Activated CD4-positive, alpha-beta T cell treated with anti-CD3 and anti-CD28 coated beads, Interleukin-2, amount 10 ng/mL, durations not matched to agents 7 days and 5 days (primary cell): ENCODE measurements at regions not wholly inside any gene's neighbourhood (a gene's known extent, or its start where the extent isn't known, plus 50 kb on each side); places are given as distances from the start of the nearest gene placed in this dataset.
A peak's percentile ranks its signal among the peaks of the same experiment; 100 is the strongest.

Source experiments
- CTCF ChIA-PET: fragments of 350-600 bp; sonication (Branson Sonifier 250); formaldehyde crosslinking; loops from one replicate; lab custom pipeline; 2021; ENCODE audit warnings: antibody characterized with exemption; lab: Charles Lee
- POLR2A ChIA-PET: fragments of 350-600 bp; sonication (Branson Sonifier 250); formaldehyde crosslinking; loops from one replicate; lab custom pipeline; 2021; ENCODE audit warnings: antibody characterized with exemption; lab: Charles Lee
- DNase-seq: peaks from one replicate; pipeline ENCODE4 v3.0.0-alpha.2; 2020
- H3K27ac Mint-ChIP-seq: one replicate; pipeline ENCODE4 v1.8.0; 2021; ENCODE audit warnings: mild to moderate bottlenecking, moderate library complexity, mixed read lengths
- H3K27me3 Mint-ChIP-seq: one replicate; pipeline ENCODE4 v1.8.0; 2021; ENCODE audit warnings: mixed read lengths
- H3K36me3 Mint-ChIP-seq: one replicate; pipeline ENCODE4 v1.8.0; 2021; ENCODE audit warnings: low read depth, mixed read lengths
- H3K4me1 Mint-ChIP-seq: one replicate; pipeline ENCODE4 v1.8.0; 2021; ENCODE audit warnings: mixed read lengths
- H3K4me3 Mint-ChIP-seq: one replicate; pipeline ENCODE4 v1.8.0; 2021; ENCODE audit warnings: mild to moderate bottlenecking, moderate library complexity, mixed read lengths
- H3K9me3 Mint-ChIP-seq: one replicate; pipeline ENCODE4 v1.8.0; 2021; ENCODE audit warnings: mixed read lengths

DNA sequence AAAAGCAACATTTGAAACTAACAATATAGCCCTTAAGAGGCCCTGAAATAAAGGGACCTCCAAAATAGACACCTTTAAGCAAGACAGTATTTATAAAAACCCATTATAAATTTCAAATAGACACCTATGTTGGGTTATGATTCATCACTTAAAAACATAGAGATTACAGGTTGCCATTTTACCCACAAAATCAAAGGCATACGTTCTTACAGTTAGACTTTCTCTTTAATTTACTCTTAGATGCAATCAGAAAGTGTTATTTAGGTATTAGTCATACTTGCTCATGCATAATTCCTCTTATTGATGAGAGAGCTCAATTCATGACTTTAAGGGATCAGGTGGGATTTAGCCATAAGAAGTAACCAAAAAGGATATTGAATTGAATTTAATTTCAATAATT is 51.5 kb upstream of the TMEM200A start:
- CTCF ChIA-PET = no interaction called here
- Mint-ChIP-seq H3K27ac (no peak overlapping the region), H3K4me1 (peaks cover 2% of the 10 kb centered on the region), H3K36me3 (no peaks in the 10 kb centered on the region), H3K4me3 (no peak overlapping the region), H3K9me3 (no peaks in the 10 kb centered on the region), H3K27me3 (peaks cover 5% of the 10 kb centered on the region)
- DNase-seq = no peak
- POLR2A ChIA-PET = no interaction called here

DNA sequence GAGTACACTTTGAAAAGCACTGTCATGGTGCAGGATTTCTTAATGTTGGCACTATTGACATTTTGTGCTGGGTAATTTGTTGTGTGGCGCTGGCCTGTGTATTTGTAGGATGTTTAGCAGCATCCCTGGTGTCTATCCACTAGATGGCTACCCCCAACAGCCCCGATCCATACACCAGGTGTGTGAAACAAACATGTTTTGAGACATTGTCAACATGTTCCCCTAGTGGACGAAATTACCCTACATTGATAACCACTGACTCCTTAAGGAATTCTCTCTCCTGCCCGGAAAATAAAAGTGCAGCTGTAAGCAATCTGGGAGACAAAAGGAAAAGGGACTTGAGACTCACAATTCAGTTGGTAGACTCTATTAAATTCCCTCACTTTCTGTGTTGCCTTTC is 52.6 kb upstream of the TMEM200A start:
- H3K9me3 Mint-ChIP-seq = no peaks in the 10 kb centered on the region
- no peak for DNase-seq
- no peaks in the 10 kb centered on the region for H3K36me3 Mint-ChIP-seq
- no peak overlapping the region for H3K4me3 Mint-ChIP-seq
- POLR2A ChIA-PET = no interaction called here
- CTCF ChIA-PET = no interaction called here
- H3K4me1 Mint-ChIP-seq = peaks cover 8% of the 10 kb centered on the region
- no peak overlapping the region for H3K27ac Mint-ChIP-seq
- H3K27me3 Mint-ChIP-seq = no peaks in the 10 kb centered on the region

DNA sequence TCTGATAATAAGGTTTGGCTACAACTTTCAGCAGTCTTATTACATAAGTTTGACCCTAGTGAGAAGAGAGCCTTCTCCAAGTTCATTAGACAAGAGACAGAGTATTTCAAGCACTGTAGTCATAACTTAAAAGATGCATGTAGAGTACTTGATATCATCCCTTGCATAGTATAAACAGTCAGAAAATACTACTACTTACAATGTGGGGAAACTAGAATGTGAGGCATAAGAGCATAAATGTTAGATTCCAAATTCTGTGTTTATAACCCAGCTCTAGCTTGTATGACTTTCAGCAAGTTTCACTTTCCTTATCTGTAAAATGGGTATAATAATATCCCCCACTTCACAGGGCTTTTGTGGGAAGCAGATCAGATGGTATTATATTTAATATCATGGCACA is 56.8 kb upstream of the TMEM200A start:
- DNase-seq = no peak
- Mint-ChIP-seq H3K4me1 (peaks cover 8% of the 10 kb centered on the region), H3K36me3 (no peaks in the 10 kb centered on the region), H3K27ac (no peak overlapping the region), H3K4me3 (no peak overlapping the region), H3K9me3 (no peaks in the 10 kb centered on the region), H3K27me3 (no peaks in the 10 kb centered on the region)
- CTCF ChIA-PET = interaction anchor here (1.1 to 1.9 kb wide), 2 partner anchors 15 to 22 kb away, joined by 3 to 5 read pairs; no protein-coding TSS in a partner anchor
- POLR2A ChIA-PET = no interaction called here

DNA sequence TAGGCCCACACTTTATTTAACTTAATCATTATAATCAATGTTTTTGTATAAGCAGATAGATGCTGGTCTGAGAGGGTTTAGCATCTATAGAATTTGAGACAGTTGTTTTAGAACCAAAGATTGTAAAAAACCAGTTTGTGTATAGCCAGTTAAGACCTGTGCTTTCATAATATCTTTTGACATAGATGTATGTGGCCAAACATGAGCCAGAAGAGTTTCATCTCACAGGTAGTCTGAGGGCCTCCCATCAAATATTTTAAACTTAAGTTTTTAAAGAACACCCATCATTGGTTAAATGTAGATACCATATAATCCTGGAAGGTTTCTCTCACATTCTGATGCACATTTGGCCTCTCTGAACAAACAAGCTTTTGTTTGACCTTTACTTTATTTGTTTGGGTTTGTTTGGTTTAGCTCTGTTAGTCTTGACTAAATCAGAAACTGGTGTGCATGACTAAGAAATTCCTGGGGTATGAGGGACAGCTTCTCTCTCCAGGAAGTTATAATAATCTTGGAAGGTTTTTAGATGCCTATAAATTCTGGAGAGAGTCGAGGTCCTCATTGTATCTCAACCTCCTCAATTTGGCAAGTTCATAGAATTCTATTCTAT is 58.0 kb upstream of the TMEM200A start:
- peaks cover 6% of the 10 kb centered on the region for H3K4me1 Mint-ChIP-seq
- POLR2A ChIA-PET = no interaction called here
- no peaks in the 10 kb centered on the region for H3K9me3 Mint-ChIP-seq
- no peaks in the 10 kb centered on the region for H3K36me3 Mint-ChIP-seq
- DNase-seq = no peak
- CTCF ChIA-PET = interaction anchor here (0.6 to 1.9 kb wide), 4 partner anchors 11 to 361 kb away, joined by 3 to 5 read pairs (median 4); no protein-coding TSS in a partner anchor
- H3K4me3 Mint-ChIP-seq = no peak overlapping the region
- no peaks in the 10 kb centered on the region for H3K27me3 Mint-ChIP-seq
- H3K27ac Mint-ChIP-seq = no peak overlapping the region

DNA sequence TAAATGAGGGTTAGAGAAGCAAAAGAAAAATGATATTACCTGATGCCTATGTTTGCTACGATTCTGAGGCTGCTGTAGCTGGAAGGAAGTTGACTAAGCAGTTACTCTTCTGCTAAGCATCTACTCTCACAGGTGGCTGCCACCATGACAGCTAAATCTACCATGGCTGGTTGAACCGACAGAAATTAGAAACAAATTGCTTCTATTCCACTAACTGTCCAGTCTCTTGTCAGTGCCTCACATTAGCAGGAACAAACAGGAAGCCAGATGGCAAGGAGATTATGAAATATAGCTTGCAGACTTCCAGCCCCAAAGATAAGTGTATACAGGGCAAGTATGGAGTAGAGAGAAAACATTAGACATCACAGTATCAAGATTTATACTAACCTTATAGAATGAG is 59.4 kb upstream of the TMEM200A start:
- no peaks in the 10 kb centered on the region for H3K27me3 Mint-ChIP-seq
- H3K36me3 Mint-ChIP-seq = no peaks in the 10 kb centered on the region
- H3K4me3 Mint-ChIP-seq = no peak overlapping the region
- H3K4me1 Mint-ChIP-seq = peaks cover 6% of the 10 kb centered on the region
- DNase-seq = no peak
- POLR2A ChIA-PET = no interaction called here
- CTCF ChIA-PET = interaction anchor here (0.9 to 1.3 kb wide), 2 partner anchors 10 to 392 kb away, joined by 3 to 5 read pairs; no protein-coding TSS in a partner anchor
- H3K27ac Mint-ChIP-seq = no peak overlapping the region
- no peaks in the 10 kb centered on the region for H3K9me3 Mint-ChIP-seq

GRCh38 chr6:130303431-130303830 is 62.4 kb upstream of the TMEM200A start:
- CTCF ChIA-PET = no interaction called here
- POLR2A ChIA-PET = no interaction called here
- no peak for DNase-seq
- no peak overlapping the region for H3K4me3 Mint-ChIP-seq
- H3K27ac Mint-ChIP-seq = no peak overlapping the region
- peaks cover 8% of the 10 kb centered on the region for H3K27me3 Mint-ChIP-seq
- H3K9me3 Mint-ChIP-seq = no peaks in the 10 kb centered on the region
- peaks cover 2% of the 10 kb centered on the region for H3K4me1 Mint-ChIP-seq
- no peaks in the 10 kb centered on the region for H3K36me3 Mint-ChIP-seq

- Mint-ChIP-seq H3K27me3 (peaks cover 13% of the 10 kb centered on the region), H3K27ac (no peak overlapping the region), H3K4me1 (no peaks in the 10 kb centered on the region), H3K4me3 (no peak overlapping the region), H3K9me3 (no peaks in the 10 kb centered on the region), H3K36me3 (no peaks in the 10 kb centered on the region)
- no peak for DNase-seq
- CTCF ChIA-PET = interaction anchor here (1.4 kb wide), 1 partner anchor 16 kb away, joined by 3 read pairs; no protein-coding TSS in a partner anchor
- POLR2A ChIA-PET = no interaction called here
Measured at GRCh38 chr6:130298258-130298657, 67.6 kb upstream of the TMEM200A start.

DNA sequence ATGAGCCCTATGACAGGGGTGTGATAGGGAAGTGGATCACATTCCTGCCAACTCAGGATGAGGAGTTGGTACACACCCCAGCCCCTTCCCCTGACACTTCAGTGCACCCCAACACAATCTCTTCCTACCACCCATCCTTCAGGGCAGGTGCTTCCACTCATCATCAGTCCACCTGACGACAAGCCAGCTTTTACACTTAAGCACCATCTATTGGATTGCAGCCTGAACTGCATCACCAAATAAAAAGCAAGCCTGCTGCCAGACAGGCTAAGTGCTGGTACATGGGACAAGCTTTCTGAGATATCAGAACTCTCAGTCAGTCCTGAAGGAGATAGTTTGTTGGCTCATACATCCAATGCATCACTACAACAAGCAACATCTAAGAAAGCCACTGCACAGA is 69.0 kb upstream of the TMEM200A start:
- CTCF ChIA-PET = interaction anchor here (1.0 to 1.4 kb wide), 3 partner anchors 10 to 15 kb away, joined by 3 to 5 read pairs (median 3); no protein-coding TSS in a partner anchor
- POLR2A ChIA-PET = no interaction called here
- no peak for DNase-seq
- H3K36me3 Mint-ChIP-seq = no peaks in the 10 kb centered on the region
- no peaks in the 10 kb centered on the region for H3K4me1 Mint-ChIP-seq
- no peak overlapping the region for H3K27ac Mint-ChIP-seq
- no peaks in the 10 kb centered on the region for H3K9me3 Mint-ChIP-seq
- peaks cover 13% of the 10 kb centered on the region for H3K27me3 Mint-ChIP-seq
- no peak overlapping the region for H3K4me3 Mint-ChIP-seq

DNA sequence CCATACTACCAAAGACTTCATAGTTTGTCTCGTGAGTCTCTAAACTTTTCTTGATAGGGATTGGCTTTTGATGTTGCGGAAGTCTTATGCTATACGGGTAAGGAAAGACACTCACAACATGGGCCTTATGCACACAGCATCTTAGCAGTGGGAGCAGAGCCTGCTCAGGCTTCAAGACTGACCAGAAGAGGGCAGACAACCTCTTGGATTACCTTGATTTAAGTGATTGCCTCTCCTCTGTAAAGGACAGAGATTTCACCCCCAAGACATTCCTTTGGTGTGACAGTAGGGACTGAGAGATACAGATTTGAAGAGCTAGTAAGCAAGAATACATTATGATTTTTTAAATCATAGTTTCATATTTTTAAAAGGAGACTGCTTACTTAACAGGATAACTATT is 71.0 kb upstream of the SAMD3 start:
- ChIA-PET POLR2A (no interaction called here), CTCF (interaction anchor here (0.7 to 1.0 kb wide), 3 partner anchors 15 to 579 kb away, joined by 3 read pairs; no protein-coding TSS in a partner anchor)
- no peak overlapping the region for H3K27ac Mint-ChIP-seq
- no peaks in the 10 kb centered on the region for H3K9me3 Mint-ChIP-seq
- peaks cover 5% of the 10 kb centered on the region for H3K27me3 Mint-ChIP-seq
- peak; percentile 60 for DNase-seq
- H3K36me3 Mint-ChIP-seq = no peaks in the 10 kb centered on the region
- no peak overlapping the region for H3K4me3 Mint-ChIP-seq
- no peaks in the 10 kb centered on the region for H3K4me1 Mint-ChIP-seq

- no peak for DNase-seq
- H3K27me3 Mint-ChIP-seq = no peaks in the 10 kb centered on the region
- no peaks in the 10 kb centered on the region for H3K9me3 Mint-ChIP-seq
- ChIA-PET POLR2A (no interaction called here), CTCF (interaction anchor here (1.0 kb wide), 1 partner anchor 8 kb away, joined by 3 read pairs; no protein-coding TSS in a partner anchor)
- no peak overlapping the region for H3K4me3 Mint-ChIP-seq
- no peaks in the 10 kb centered on the region for H3K4me1 Mint-ChIP-seq
- H3K36me3 Mint-ChIP-seq = no peaks in the 10 kb centered on the region
- H3K27ac Mint-ChIP-seq = no peak overlapping the region
Measured at GRCh38 chr6:130288065-130288464, 65.3 kb upstream of the SAMD3 start.

- CTCF ChIA-PET = interaction anchor here (0.7 to 1.5 kb wide), 9 partner anchors 12 to 353 kb away, joined by 3 to 5 read pairs (median 3); partner anchors contain the start of gene SAMD3
- peak overlapping the region; percentile 65 for H3K27ac Mint-ChIP-seq
- peak; percentile 67 for DNase-seq
- peaks cover 3% of the 10 kb centered on the region for H3K36me3 Mint-ChIP-seq
- H3K9me3 Mint-ChIP-seq = peaks cover 8% of the 10 kb centered on the region
- peaks cover 14% of the 10 kb centered on the region for H3K4me1 Mint-ChIP-seq
- POLR2A ChIA-PET = no interaction called here
- no peaks in the 10 kb centered on the region for H3K27me3 Mint-ChIP-seq
- no peak overlapping the region for H3K4me3 Mint-ChIP-seq
Measured at GRCh38 chr6:130282234-130282995, 59.7 kb upstream of the SAMD3 start.

GRCh38 chr6:130276507-130276906 is 53.8 kb upstream of the SAMD3 start:
- no peak overlapping the region for H3K4me3 Mint-ChIP-seq
- H3K27ac Mint-ChIP-seq = no peak overlapping the region
- DNase-seq = no peak
- POLR2A ChIA-PET = no interaction called here
- H3K27me3 Mint-ChIP-seq = no peaks in the 10 kb centered on the region
- H3K9me3 Mint-ChIP-seq = peaks cover 42% of the 10 kb centered on the region
- peaks cover 13% of the 10 kb centered on the region for H3K36me3 Mint-ChIP-seq
- CTCF ChIA-PET = no interaction called here
- H3K4me1 Mint-ChIP-seq = peaks cover 2% of the 10 kb centered on the region

- CTCF ChIA-PET = interaction anchor here (1.3 kb wide), 1 partner anchor 9 kb away, joined by 3 read pairs; no protein-coding TSS in a partner anchor
- POLR2A ChIA-PET = no interaction called here
- Mint-ChIP-seq H3K9me3 (peaks cover 40% of the 10 kb centered on the region), H3K36me3 (peaks cover 15% of the 10 kb centered on the region), H3K4me3 (no peak overlapping the region), H3K4me1 (no peaks in the 10 kb centered on the region), H3K27ac (no peak overlapping the region), H3K27me3 (no peaks in the 10 kb centered on the region)
- no peak for DNase-seq
Measured at GRCh38 chr6:130274007-130274406, 51.3 kb upstream of the SAMD3 start.
